ENCODE measurements at regions not wholly inside any gene's neighbourhood (a gene's known extent, or its start where the extent isn't known, plus 50 kb on each side); places are given as distances from the start of the nearest gene placed in this dataset.

- peak; percentile 79 for TF ChIP-seq CTCF (IDR thresholded peaks at IDR 0.05)
- Mint-ChIP-seq H3K4me1 (ENCODE audit: low read depth) (peaks cover 40% of the 10 kb centered on the region), H3K9me3 (ENCODE audit: low read depth) (peaks cover 13% of the 10 kb centered on the region), H3K27me3 (ENCODE audit: low read depth) (no peaks in the 10 kb centered on the region), H3K27ac (ENCODE audit: unreplicated experiment) (peak overlapping the region; percentile 64), H3K36me3 (ENCODE audit: low read depth) (peaks cover 2% of the 10 kb centered on the region), H3K4me3 (ENCODE audit: unreplicated experiment) (no peak overlapping the region)
- no peak for DNase-seq (ENCODE audit: low spot score)
Measured at GRCh38 chr16:66274335-66275110, 92.0 kb upstream of the CDH5 start.

- Mint-ChIP-seq H3K4me3 (ENCODE audit: unreplicated experiment) (no peak overlapping the region), H3K9me3 (ENCODE audit: low read depth) (peaks cover 7% of the 10 kb centered on the region), H3K27me3 (ENCODE audit: low read depth) (no peaks in the 10 kb centered on the region), H3K36me3 (ENCODE audit: low read depth) (peaks cover 2% of the 10 kb centered on the region), H3K27ac (ENCODE audit: unreplicated experiment) (peak overlapping the region; percentile 71), H3K4me1 (ENCODE audit: low read depth) (peaks cover 45% of the 10 kb centered on the region)
- no peak for TF ChIP-seq CTCF (IDR thresholded peaks at IDR 0.05)
- no peak for DNase-seq (ENCODE audit: low spot score)
Measured at GRCh38 chr16:66273644-66274334, 92.7 kb upstream of the CDH5 start.

DNA sequence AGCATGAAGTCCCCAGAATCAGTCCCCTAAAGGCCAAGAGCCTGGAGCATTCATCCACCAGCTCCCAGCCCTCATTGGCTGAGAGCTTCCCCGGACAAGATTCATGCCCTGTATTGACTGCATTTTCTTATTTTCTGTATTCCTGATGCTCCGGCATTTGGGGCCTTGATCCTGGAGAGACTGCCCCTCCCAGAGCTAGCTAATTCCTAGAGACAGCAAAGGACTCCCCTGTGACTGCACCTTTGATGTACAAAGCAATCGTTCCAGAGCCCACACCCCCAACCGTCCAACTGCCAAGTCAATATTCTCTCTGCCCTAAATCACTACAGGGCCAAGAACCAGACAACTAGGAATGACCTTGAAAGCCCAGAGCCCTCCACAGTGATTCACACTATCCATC, 93.4 kb upstream of the CDH5 start:
- Mint-ChIP-seq H3K36me3 (ENCODE audit: low read depth) (peaks cover 2% of the 10 kb centered on the region), H3K9me3 (ENCODE audit: low read depth) (peaks cover 7% of the 10 kb centered on the region)

GRCh38 chr16:66272461-66272860, 94.0 kb upstream of the CDH5 start:
- Mint-ChIP-seq H3K4me3 (ENCODE audit: unreplicated experiment) (no peak overlapping the region), H3K36me3 (ENCODE audit: low read depth) (peaks cover 2% of the 10 kb centered on the region), H3K27me3 (ENCODE audit: low read depth) (no peaks in the 10 kb centered on the region), H3K4me1 (ENCODE audit: low read depth) (peaks cover 55% of the 10 kb centered on the region), H3K27ac (ENCODE audit: unreplicated experiment) (no peak overlapping the region), H3K9me3 (ENCODE audit: low read depth) (peaks cover 7% of the 10 kb centered on the region)
- DNase-seq (ENCODE audit: low spot score), result no peak
- TF ChIP-seq CTCF (IDR thresholded peaks at IDR 0.05), result no peak

More for the DNA sequence above, 93.4 kb upstream of the CDH5 start:
- DNase-seq (ENCODE audit: low spot score), result no peak
- Mint-ChIP-seq H3K4me1 (ENCODE audit: low read depth) (peaks cover 49% of the 10 kb centered on the region), H3K27ac (ENCODE audit: unreplicated experiment) (no peak overlapping the region), H3K4me3 (ENCODE audit: unreplicated experiment) (no peak overlapping the region), H3K27me3 (ENCODE audit: low read depth) (no peaks in the 10 kb centered on the region)
- TF ChIP-seq CTCF (IDR thresholded peaks at IDR 0.05), result no peak

DNA sequence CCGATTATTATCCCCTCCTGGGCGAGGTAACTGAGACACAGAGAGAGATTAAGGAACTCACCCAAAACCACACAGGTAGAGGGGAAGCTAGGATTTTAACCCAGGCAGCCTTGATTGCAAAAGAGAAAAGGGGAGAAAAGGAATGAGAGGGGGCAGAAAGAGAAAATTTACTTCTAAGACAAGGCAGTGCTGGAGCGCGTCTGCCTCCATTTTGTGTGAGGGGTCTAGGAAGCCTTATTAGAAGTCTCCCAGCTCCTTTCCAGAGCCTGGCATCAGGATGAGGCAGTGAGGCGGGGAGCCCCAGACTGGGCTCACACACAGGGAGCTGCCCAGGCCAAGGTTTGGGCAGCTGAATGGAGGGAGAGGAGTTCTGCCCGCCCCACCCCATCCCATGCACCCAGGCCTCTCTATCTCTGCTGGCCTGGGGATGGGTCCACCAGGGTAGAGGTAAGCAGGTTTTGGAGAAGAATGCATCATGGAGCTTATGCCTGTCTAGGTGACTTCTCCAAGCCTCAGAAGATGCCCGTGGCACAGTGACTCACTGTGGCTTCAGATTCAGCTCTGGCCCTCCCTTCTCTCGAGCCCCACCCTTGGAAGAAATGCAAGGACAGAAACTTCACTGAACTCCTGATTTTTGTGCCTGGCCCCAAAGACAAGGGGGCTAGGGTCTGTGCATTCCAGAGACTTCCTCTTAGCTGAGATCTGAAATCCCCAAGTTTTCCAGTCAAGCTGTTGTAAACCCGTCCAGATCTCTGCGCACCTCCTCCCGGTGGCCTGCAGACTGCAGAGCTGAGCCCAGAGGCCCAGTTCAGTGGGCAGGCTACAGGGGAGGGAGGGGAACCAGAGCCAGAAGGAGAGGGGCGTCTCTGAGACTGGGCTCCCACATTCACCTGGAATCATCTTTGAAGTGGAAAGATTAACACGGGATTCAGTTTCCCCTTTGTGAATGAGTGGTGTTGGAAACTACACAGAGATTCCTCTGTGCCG, 95.1 kb upstream of the CDH5 start:
- H3K4me3 Mint-ChIP-seq (ENCODE audit: unreplicated experiment), result no peak overlapping the region
- peaks cover 5% of the 10 kb centered on the region for H3K9me3 Mint-ChIP-seq (ENCODE audit: low read depth)
- no peak overlapping the region for H3K27ac Mint-ChIP-seq (ENCODE audit: unreplicated experiment)
- peaks cover 2% of the 10 kb centered on the region for H3K36me3 Mint-ChIP-seq (ENCODE audit: low read depth)
- DNase-seq (ENCODE audit: low spot score), result no peak
- peaks cover 66% of the 10 kb centered on the region for H3K4me1 Mint-ChIP-seq (ENCODE audit: low read depth)
- H3K27me3 Mint-ChIP-seq (ENCODE audit: low read depth), result no peaks in the 10 kb centered on the region
- no peak for TF ChIP-seq CTCF (IDR thresholded peaks at IDR 0.05)
